Upper lobe of left lung (tissue), 6 donors: ENCODE measurements at regions not wholly inside any gene's neighbourhood (a gene's known extent, or its start where the extent isn't known, plus 50 kb on each side); places are given as distances from the start of the nearest gene placed in this dataset.

Experiments used
- ATAC-seq, 2 donors: fragments of 200-7000 bp; cut with Tn5 transposase; one replicate each; pipeline ENCODE4 v1.9.1; 2022; ENCODE audit warnings: mild to moderate bottlenecking in 2 of 2, moderate library complexity in 2 of 2; ENCODE audit not compliant: low FRiP score in 2 of 2
- DNase-seq, 2 donors: peaks; one replicate each; pipeline ENCODE4 v3.0.0-alpha.2; 2019 to 2020
- H3K27ac ChIP-seq, 4 donors: fragments of 200-600 bp; sonication (generic); one replicate each; pipeline ENCODE4 v1.5.1; 2016 to 2019
- H3K27me3 ChIP-seq, 4 donors: fragments of 200-600 bp; sonication (generic); one replicate each; pipeline ENCODE4 v1.5.1; 2017 to 2019
- H3K36me3 ChIP-seq, 4 donors: fragments of 200-600 bp; sonication (generic); one replicate each; pipeline ENCODE4 v1.5.1; 2016 to 2019
- H3K4me1 ChIP-seq, 4 donors: fragments of 200-600 bp; sonication (generic); one replicate each; pipeline ENCODE4 v1.5.1; 2018 to 2019
- H3K4me3 ChIP-seq, 4 donors: fragments of 200-600 bp; sonication (generic); one replicate each; pipeline ENCODE4 v1.5.1; 2017 to 2019; ENCODE audit warnings: mild to moderate bottlenecking in 2 of 4, moderate library complexity in 1 of 4
- H3K9me3 ChIP-seq, 4 donors: fragments of 200-600 bp; sonication (generic); one replicate each; pipeline ENCODE4 v1.5.1; 2018 to 2019
- EP300 ChIP-seq, 4 donors: sonication (generic); formaldehyde crosslinking; IDR thresholded peaks; one replicate each; pipeline ENCODE4 v1.5.1; 2017; ENCODE audit warnings: antibody characterized with exemption in 4 of 4, control low read depth in 2 of 4
- POLR2A ChIP-seq, 4 donors: fragments of 450-650 bp; IDR thresholded peaks; one replicate each; pipeline ENCODE4 v1.5.1; 2016 to 2017; ENCODE audit warnings: antibody characterized with exemption in 4 of 4, mild to moderate bottlenecking in 2 of 4
- POLR2AphosphoS5 ChIP-seq, 2 donors: sonication (generic); formaldehyde crosslinking; IDR thresholded peaks; one replicate each; pipeline ENCODE4 v1.5.1; 2017; ENCODE audit warnings: antibody characterized with exemption in 2 of 2
- whole genome bisulfite sequencing, 2 donors: methylation state at CpG; one replicate each; pipeline ENCODE4 v1.1.5; 2017 to 2018; 5-methylcytosine and 5-hydroxymethylcytosine counted together
- TF ChIP-seq, protein P1 (sequence below), 6 experiments: fragments of 450-650 bp in 4 of 6; fragments of 200-600 bp in 2 of 6; sonication (generic) in 2 of 6; IDR thresholded peaks; one replicate each; pipeline ENCODE4 v1.5.1; 2016 to 2019; ENCODE audit warnings: antibody characterized with exemption in 6 of 6
- donor health status: DM: no; HTN: no; CAD: no; lungs with moderate emphysema.
- donor health status: DM: no; HTN: yes; CAD: no; lungs with severe emphysema.

DNA sequence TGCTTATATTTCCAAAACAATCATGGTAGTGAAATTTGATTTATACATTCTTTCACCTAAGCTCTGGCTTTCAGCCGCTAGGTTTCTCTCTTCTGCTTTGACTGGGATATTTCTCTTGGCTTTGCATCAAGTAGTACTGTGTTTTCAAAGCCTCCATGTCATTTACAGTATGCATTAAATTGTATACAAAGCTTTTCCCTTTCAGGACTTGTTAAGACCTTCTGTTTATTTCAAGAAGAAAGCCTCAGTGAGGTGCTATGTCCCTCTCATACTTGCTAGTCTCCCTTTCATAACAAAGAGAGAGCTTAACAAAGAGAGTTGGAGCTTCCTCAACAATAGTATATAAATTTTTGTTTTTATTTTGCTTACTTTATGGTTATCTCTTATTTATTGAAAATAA is 84.2 kb upstream of the SLC25A26 start:
- H3K9me3 ChIP-seq, result no peaks in the 10 kb centered on the region
- 83 to 85% methylated on average over 1 of the region's 1 CpG for WGBS, 2 donors
- H3K4me1 ChIP-seq, result peaks cover 0 to 5% (median 0%) of the 10 kb centered on the region in 4 donors
- no peak for ATAC-seq
- no peaks in the 10 kb centered on the region for H3K27me3 ChIP-seq
- H3K27ac ChIP-seq, result no peak overlapping the region
- TF ChIP-seq POLR2A (IDR thresholded peaks at IDR 0.05) (no peak), POLR2AphosphoS5 (IDR thresholded peaks at IDR 0.05) (no peak), EP300 (IDR thresholded peaks at IDR 0.05) (no peak)
- TF ChIP-seq, protein P1, sequence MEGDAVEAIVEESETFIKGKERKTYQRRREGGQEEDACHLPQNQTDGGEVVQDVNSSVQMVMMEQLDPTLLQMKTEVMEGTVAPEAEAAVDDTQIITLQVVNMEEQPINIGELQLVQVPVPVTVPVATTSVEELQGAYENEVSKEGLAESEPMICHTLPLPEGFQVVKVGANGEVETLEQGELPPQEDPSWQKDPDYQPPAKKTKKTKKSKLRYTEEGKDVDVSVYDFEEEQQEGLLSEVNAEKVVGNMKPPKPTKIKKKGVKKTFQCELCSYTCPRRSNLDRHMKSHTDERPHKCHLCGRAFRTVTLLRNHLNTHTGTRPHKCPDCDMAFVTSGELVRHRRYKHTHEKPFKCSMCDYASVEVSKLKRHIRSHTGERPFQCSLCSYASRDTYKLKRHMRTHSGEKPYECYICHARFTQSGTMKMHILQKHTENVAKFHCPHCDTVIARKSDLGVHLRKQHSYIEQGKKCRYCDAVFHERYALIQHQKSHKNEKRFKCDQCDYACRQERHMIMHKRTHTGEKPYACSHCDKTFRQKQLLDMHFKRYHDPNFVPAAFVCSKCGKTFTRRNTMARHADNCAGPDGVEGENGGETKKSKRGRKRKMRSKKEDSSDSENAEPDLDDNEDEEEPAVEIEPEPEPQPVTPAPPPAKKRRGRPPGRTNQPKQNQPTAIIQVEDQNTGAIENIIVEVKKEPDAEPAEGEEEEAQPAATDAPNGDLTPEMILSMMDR (IDR thresholded peaks at IDR 0.05), result no peak
- no peak overlapping the region for H3K4me3 ChIP-seq
- DNase-seq, result no peak
- no peaks in the 10 kb centered on the region for H3K36me3 ChIP-seq

DNA sequence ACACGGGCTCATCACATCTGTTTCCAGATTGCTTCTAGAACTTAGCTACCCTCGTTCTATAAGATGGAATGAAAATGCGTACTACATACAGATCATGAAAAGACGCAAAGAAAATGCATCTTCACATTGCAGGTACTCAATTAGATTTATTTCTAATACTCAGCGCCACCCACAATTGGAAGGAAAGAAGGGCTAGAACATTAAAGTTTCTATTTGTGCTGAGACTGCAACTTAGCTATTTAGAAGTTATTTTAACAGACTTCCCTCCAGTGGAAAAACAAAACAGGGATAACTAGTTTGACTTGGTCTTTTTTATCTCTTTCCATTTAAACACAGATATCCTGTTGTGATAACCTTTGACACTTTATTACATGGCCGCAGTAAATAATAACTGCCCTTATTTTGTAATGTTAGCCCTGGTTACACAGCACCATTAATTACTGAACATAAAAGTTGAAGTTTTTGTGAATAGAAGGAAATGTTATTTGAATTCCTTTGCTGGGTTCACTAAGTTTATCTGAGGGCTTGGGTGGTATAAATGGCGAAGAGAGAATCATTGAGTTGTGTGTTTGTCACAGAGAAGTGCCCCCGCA is 86.9 kb upstream of the SLC25A26 start:
- Histone ChIP-seq H3K36me3 (no peaks in the 10 kb centered on the region), H3K4me1 (peaks cover 0 to 5% (median 0%) of the 10 kb centered on the region in 4 donors), H3K4me3 (no peak overlapping the region), H3K27ac (no peak overlapping the region), H3K27me3 (no peaks in the 10 kb centered on the region), H3K9me3 (no peaks in the 10 kb centered on the region)
- DNase-seq (no peak), ATAC-seq (no peak)
- TF ChIP-seq POLR2AphosphoS5 (IDR thresholded peaks at IDR 0.05) (no peak), EP300 (IDR thresholded peaks at IDR 0.05) (no peak), POLR2A (IDR thresholded peaks at IDR 0.05) (no peak)
- TF ChIP-seq, protein P1 (IDR thresholded peaks at IDR 0.05), result no peak
- 75 to 77% methylated on average over 8 of the region's 8 CpGs for WGBS, 2 donors

- ATAC-seq, result no peak
- DNase-seq, result no peak
- Histone ChIP-seq H3K27ac (no peak overlapping the region), H3K27me3 (no peaks in the 10 kb centered on the region), H3K36me3 (no peaks in the 10 kb centered on the region), H3K9me3 (no peaks in the 10 kb centered on the region), H3K4me3 (no peak overlapping the region), H3K4me1 (no peaks in the 10 kb centered on the region)
- 87 to 91% methylated on average over 6 of the region's 6 CpGs for WGBS, 2 donors
- TF ChIP-seq POLR2AphosphoS5 (IDR thresholded peaks at IDR 0.05), result no peak
- TF ChIP-seq, protein P1 (IDR thresholded peaks at IDR 0.05), result no peak
- TF ChIP-seq EP300 (IDR thresholded peaks at IDR 0.05), result no peak
- no peak for TF ChIP-seq POLR2A (IDR thresholded peaks at IDR 0.05)
Measured at GRCh38 chr3:66133050-66133757, 87.6 kb upstream of the SLC25A26 start.

DNA sequence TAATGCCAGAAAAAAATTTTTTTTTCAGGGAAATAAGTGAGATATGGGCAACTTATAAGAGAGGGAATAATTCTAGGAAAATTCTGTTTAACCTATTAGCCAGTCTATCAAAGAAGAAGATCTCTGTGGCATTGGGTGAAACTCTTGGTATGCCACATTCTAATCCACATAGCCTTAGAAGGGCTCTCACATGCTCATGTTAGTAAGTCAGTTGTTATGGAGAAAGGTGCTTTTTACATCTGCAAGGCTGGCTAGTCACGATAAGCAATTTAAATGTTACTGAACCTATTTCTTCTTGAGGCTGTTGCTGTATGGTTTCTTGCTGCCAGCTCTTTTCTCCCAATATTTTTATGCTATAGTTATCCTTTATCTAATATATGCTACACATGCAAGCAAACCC is 89.9 kb upstream of the MAGI1 start:
- H3K4me3 ChIP-seq, result no peak overlapping the region
- DNase-seq (no peak), ATAC-seq (no peak)
- no peaks in the 10 kb centered on the region for H3K4me1 ChIP-seq
- WGBS, 2 donors, result 83 to 86% methylated on average over 1 of the region's 1 CpG
- no peak for TF ChIP-seq POLR2AphosphoS5 (IDR thresholded peaks at IDR 0.05)
- no peak for TF ChIP-seq EP300 (IDR thresholded peaks at IDR 0.05)
- H3K9me3 ChIP-seq, result no peaks in the 10 kb centered on the region
- H3K27ac ChIP-seq, result no peak overlapping the region
- no peaks in the 10 kb centered on the region for H3K27me3 ChIP-seq
- no peaks in the 10 kb centered on the region for H3K36me3 ChIP-seq

DNA sequence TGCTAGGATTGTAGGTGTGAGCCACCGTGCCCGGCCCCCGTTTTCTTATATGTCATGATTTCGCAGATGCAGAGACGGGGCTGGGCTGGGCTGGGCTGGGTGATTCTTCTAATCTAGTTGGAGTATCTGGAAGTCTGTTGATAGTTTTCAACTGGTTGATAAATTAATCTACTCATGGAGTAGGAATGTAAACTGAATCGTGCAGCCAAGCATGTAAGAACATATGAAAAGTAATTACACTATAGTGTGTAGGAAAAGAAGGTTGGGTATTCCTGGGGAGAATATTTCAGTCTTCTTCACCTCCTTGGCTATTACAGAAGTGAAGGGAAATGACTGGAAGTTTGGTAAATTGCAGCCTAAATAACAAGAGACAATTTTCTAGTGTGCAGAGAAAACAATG is 82.6 kb upstream of the MAGI1 start:
- H3K4me3 ChIP-seq, result no peak overlapping the region
- no peaks in the 10 kb centered on the region for H3K27me3 ChIP-seq
- TF ChIP-seq EP300 (IDR thresholded peaks at IDR 0.05) (no peak), POLR2AphosphoS5 (IDR thresholded peaks at IDR 0.05) (no peak)
- no peaks in the 10 kb centered on the region for H3K36me3 ChIP-seq
- no peaks in the 10 kb centered on the region for H3K4me1 ChIP-seq
- DNase-seq (no peak), ATAC-seq (no peak)
- 66 to 74% methylated on average over 6 of the region's 6 CpGs for WGBS, 2 donors
- H3K27ac ChIP-seq, result no peak overlapping the region
- no peaks in the 10 kb centered on the region for H3K9me3 ChIP-seq
